T-helper 1 cell treated with Interleukin-12 subunit alpha and Interleukin-12 subunit beta and Interleukin-4 antibody, amounts not matched to agents 30 μg/mL and 1 μg/mL, for 36 hours (primary cell): ENCODE measurements at regions not wholly inside any gene's neighbourhood (a gene's known extent, or its start where the extent isn't known, plus 50 kb on each side); places are given as distances from the start of the nearest gene placed in this dataset.

Source experiments
- H3K27ac Mint-ChIP-seq: one replicate; pipeline ENCODE4 v1.8.0; 2021; ENCODE audit warnings: mild to moderate bottlenecking, mixed read lengths
- H3K27me3 Mint-ChIP-seq: one replicate; pipeline ENCODE4 v1.8.0; 2021; ENCODE audit warnings: low read depth, mixed read lengths
- H3K36me3 Mint-ChIP-seq: one replicate; pipeline ENCODE4 v1.8.0; 2021; ENCODE audit warnings: low read depth, mixed read lengths
- H3K4me1 Mint-ChIP-seq: one replicate; pipeline ENCODE4 v1.8.0; 2021; ENCODE audit warnings: low read depth, mixed read lengths
- H3K4me3 Mint-ChIP-seq: one replicate; pipeline ENCODE4 v1.8.0; 2021; ENCODE audit warnings: mild to moderate bottlenecking, moderate library complexity, mixed read lengths
- H3K9me3 Mint-ChIP-seq: one replicate; pipeline ENCODE4 v1.8.0; 2021; ENCODE audit warnings: mixed read lengths

DNA sequence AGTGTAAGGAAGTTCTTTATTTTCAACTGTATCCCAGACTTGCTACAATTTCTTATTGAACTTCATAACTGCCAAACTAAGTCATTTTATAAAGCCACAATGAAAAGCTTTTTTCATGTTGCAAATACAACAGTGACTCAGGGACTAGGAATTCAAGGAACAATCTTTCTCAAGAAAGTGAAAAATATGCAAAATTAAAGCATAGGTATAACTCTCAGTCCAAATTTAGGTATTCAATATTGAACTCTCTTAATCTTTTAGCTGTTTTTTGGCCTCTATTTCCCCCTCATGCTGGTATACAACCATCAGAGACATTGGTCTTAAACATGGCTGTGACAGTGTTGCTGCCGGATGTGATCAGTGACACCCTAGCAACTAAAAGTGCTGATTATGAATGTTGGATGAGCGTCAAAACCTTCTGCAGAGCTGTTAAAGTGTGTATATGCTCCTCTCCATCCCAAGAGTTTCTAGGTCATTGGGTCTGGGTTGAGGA is 476.9 kb downstream of the ZNF385D start:
- Mint-ChIP-seq H3K27me3 (no peaks in the 10 kb centered on the region), H3K9me3 (peaks cover 14% of the 10 kb centered on the region), H3K4me3 (no peak overlapping the region), H3K36me3 (no peaks in the 10 kb centered on the region), H3K4me1 (no peaks in the 10 kb centered on the region), H3K27ac (no peak overlapping the region)

DNA sequence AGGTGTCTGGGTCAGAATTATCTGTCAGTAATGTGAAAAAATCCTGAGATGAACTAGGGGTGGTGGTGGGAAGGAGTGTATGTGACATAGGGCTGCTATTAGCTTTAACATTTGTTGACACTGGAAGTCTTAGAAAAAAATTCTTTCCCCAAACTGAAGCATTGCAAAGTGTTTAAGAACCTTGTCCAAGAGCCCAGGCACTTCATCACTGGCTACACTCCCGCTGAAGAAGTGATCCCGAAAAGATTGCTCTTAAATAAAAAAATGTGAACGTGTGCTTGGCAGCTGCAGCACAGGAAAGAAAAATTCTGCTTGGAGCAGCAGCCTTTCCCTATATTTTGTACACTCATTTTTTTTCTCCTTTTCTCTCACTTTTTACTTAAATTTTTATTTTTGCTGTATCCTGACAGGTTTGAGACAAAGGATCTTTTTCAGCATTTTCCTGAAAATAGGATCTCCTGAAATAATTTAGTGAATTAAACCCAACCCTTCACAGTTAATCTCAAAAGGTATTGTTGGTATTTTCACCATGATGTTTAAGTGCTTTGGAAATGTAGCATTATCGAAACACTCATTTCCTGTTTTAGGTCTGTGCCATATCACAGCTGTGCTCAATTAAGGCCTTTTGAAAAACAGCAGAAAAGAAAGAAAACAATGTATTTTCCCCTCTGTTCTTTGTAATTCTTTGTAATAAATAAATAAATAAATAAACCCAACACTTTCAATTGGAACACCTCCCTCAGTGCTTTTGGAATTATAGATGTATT is 477.6 kb downstream of the ZNF385D start:
- no peaks in the 10 kb centered on the region for H3K4me1 Mint-ChIP-seq
- no peak overlapping the region for H3K27ac Mint-ChIP-seq
- H3K36me3 Mint-ChIP-seq: no peaks in the 10 kb centered on the region
- H3K4me3 Mint-ChIP-seq: no peak overlapping the region
- H3K9me3 Mint-ChIP-seq: peaks cover 20% of the 10 kb centered on the region
- no peaks in the 10 kb centered on the region for H3K27me3 Mint-ChIP-seq

DNA sequence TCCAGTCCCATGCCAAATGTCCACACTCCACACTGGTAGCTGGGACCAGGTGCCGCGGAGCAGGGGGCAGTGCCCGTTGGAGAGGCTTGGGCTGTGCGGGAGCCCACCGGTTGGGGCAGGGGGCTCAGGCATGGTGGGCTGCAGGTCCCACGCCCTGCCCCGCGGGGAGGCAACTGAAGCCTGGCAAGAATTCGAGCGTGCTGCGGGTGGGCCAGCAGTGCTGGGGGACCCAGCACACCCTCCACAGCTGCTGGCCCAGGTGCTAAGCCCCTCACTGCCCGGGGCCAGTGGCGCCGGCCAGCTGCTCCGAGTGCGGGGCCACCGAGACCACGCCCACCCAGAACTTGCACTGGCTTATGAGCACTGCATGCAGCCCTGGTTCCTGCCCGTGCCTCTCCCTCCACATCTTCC is 479.4 kb downstream of the ZNF385D start:
- Mint-ChIP-seq H3K4me1 (no peaks in the 10 kb centered on the region), H3K36me3 (no peaks in the 10 kb centered on the region), H3K9me3 (peaks cover 24% of the 10 kb centered on the region), H3K27ac (no peak overlapping the region), H3K27me3 (no peaks in the 10 kb centered on the region), H3K4me3 (no peak overlapping the region)

DNA sequence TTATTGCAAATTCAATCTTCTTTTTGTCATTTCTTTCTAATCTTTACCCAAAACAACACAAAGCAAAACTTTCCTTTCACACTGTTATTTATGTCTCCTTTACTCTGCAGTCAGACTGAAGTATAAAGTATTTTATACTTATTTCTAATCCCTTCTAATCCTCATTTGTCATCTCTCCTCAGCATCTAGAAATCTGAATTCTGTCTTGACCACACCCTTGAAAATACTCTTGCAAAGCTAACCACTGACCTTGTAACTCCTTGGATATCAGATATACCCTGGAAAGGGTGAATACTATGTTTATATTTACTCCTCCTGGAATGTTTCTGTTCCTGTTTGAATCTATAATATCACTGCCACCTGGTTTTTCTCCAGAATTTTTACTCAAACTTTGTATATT is 481.1 kb downstream of the ZNF385D start:
- Mint-ChIP-seq H3K4me1 (no peaks in the 10 kb centered on the region), H3K4me3 (no peak overlapping the region), H3K36me3 (no peaks in the 10 kb centered on the region), H3K27me3 (no peaks in the 10 kb centered on the region), H3K9me3 (peaks cover 18% of the 10 kb centered on the region), H3K27ac (no peak overlapping the region)

DNA sequence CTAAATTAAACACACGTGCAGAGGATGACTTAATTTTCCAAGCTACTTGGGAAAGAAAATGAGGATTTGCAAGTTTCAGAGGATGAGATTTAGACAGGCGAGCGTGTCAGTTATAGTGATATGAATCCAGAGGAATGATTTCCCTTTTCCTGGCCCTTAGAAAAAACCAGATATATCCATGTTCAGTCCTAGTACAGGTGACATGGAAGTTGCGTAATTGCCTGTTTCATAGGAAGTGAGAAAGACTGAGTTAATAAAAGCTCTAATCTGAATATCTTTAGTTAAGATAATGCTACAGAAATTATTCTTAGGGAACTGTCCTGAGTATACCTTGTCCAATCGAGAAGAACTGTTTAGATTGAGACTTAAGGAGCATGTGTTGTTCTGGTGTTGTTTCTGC is 490.5 kb downstream of the ZNF385D start:
- Mint-ChIP-seq H3K27ac (no peak overlapping the region), H3K9me3 (peaks cover 14% of the 10 kb centered on the region), H3K4me3 (no peak overlapping the region), H3K36me3 (no peaks in the 10 kb centered on the region), H3K27me3 (no peaks in the 10 kb centered on the region), H3K4me1 (no peaks in the 10 kb centered on the region)

DNA sequence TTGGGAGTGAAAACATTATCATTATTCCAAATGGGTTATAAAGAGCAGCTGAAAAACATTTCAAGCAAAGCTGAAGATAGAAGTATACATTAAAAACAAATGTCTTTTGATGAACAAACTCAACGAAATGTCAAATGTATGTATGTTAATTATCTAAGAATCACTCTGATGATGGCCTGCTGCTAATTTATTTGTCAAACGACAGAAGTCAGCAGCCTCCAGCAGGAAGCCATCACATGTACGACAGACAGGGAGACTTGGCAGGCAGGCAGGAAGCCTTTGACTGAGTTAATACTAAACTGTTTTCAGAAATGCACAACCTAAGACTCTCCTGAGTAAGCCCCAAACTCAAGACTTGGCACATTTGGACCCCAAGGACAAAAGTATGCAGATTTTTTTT is 491.1 kb downstream of the ZNF385D start:
- Mint-ChIP-seq H3K4me3 (no peak overlapping the region), H3K36me3 (no peaks in the 10 kb centered on the region), H3K27me3 (no peaks in the 10 kb centered on the region), H3K27ac (no peak overlapping the region), H3K9me3 (peaks cover 15% of the 10 kb centered on the region), H3K4me1 (no peaks in the 10 kb centered on the region)

DNA sequence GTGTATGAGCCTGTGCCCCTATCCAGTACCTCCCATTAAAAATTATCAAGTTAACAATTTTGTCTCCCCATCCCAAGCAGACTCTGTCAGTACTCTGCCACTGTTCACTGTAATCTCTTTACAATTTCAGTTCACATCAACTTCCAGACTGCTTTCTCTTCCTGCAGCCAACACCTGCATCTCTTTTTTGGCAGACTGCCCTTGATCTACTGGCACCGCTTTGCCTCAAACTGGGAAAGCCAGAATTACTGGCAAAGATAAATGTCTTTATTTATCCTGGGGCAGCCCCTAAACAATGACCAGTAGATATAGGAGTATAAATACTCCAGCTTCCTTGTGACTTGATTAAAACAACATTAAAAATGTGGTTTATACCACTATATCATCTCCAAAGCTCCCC is 494.1 kb downstream of the ZNF385D start:
- H3K27ac Mint-ChIP-seq: no peak overlapping the region
- H3K36me3 Mint-ChIP-seq: no peaks in the 10 kb centered on the region
- H3K4me1 Mint-ChIP-seq: no peaks in the 10 kb centered on the region
- no peaks in the 10 kb centered on the region for H3K27me3 Mint-ChIP-seq
- H3K9me3 Mint-ChIP-seq: peaks cover 9% of the 10 kb centered on the region
- no peak overlapping the region for H3K4me3 Mint-ChIP-seq

DNA sequence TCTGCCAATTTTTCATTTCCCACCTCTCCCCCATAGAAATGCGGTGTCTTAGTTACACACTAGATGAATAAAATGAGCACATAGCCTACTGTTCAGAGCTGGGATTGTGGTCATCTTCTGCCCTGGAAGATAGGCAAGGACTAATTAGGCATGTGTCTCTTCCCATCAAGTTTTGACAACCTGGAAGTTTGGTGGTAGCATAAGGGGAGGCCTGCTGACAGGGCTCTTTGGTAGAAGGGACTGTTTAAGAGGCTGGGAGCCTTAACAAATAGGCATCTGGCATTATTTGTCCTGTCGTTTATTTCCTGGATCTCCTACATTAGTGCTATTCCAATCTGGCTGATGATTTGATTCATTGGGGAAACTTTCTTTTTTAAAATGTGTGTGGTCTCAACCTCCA is 512.3 kb downstream of the ZNF385D start:
- Mint-ChIP-seq H3K4me1 (no peaks in the 10 kb centered on the region), H3K27ac (no peak overlapping the region), H3K9me3 (peaks cover under 1% of the 10 kb centered on the region), H3K27me3 (no peaks in the 10 kb centered on the region), H3K4me3 (no peak overlapping the region), H3K36me3 (no peaks in the 10 kb centered on the region)

DNA sequence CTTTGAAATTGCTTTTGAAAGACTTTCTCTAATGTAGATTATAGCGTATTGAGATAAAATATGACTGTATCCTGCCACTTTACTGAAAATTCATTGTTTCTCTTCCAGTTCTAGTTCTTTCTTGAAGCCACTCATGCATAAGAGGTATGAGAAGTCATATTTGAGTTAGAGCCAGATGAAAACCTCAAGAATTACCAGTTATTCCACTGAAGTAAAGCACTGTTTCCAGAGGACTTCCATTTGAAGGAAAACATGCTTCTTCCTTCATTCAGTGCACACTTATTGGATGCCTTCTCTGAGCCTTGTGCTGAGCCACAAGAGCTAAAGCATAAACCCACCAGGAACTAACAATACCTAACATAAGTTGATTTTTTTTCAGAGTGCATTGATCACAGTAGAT is 513.4 kb downstream of the ZNF385D start:
- Mint-ChIP-seq H3K4me1 (no peaks in the 10 kb centered on the region), H3K27me3 (no peaks in the 10 kb centered on the region), H3K27ac (no peak overlapping the region), H3K9me3 (no peaks in the 10 kb centered on the region), H3K36me3 (no peaks in the 10 kb centered on the region), H3K4me3 (no peak overlapping the region)

DNA sequence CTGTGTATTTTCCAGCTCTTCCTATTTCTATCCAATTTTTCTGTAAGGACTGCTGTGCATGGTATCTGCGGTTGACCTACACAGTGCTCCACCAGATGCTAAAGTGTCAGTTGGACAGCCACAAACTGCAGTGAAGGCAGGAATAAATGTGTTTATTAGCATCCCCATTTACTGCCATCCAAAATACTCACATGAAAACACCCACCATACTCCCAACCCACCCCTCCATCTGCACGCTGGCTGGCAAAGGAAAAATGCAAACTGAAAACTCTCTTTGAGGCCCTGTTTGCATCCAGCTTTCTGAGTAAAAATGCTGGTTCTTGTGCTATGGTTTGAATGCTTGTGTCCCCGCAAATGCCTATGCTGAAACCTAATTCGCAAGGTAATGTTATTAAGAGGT is 515.5 kb downstream of the ZNF385D start:
- no peaks in the 10 kb centered on the region for H3K4me1 Mint-ChIP-seq
- no peak overlapping the region for H3K4me3 Mint-ChIP-seq
- no peaks in the 10 kb centered on the region for H3K9me3 Mint-ChIP-seq
- no peaks in the 10 kb centered on the region for H3K36me3 Mint-ChIP-seq
- no peak overlapping the region for H3K27ac Mint-ChIP-seq
- no peaks in the 10 kb centered on the region for H3K27me3 Mint-ChIP-seq

DNA sequence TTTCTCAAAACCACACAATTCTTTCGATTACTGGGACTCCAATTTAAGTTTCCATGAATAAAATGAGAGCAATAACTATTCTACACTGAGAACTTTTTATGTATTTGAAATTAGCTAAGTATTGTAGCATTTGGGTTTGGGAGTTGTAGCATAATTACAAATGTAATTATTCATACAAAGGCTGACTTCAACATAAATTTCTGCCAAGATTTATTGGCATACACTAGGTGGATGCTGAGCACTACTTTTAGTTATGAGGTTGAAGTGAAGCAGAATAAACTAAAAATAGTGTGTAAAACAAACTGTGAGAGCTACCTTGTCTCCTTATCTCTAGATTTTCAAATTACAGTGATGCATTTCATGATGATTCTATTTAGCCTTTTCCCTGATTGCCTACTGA is 516.1 kb downstream of the ZNF385D start:
- Mint-ChIP-seq H3K9me3 (no peaks in the 10 kb centered on the region), H3K4me3 (no peak overlapping the region), H3K36me3 (no peaks in the 10 kb centered on the region), H3K27me3 (no peaks in the 10 kb centered on the region), H3K4me1 (no peaks in the 10 kb centered on the region), H3K27ac (no peak overlapping the region)

DNA sequence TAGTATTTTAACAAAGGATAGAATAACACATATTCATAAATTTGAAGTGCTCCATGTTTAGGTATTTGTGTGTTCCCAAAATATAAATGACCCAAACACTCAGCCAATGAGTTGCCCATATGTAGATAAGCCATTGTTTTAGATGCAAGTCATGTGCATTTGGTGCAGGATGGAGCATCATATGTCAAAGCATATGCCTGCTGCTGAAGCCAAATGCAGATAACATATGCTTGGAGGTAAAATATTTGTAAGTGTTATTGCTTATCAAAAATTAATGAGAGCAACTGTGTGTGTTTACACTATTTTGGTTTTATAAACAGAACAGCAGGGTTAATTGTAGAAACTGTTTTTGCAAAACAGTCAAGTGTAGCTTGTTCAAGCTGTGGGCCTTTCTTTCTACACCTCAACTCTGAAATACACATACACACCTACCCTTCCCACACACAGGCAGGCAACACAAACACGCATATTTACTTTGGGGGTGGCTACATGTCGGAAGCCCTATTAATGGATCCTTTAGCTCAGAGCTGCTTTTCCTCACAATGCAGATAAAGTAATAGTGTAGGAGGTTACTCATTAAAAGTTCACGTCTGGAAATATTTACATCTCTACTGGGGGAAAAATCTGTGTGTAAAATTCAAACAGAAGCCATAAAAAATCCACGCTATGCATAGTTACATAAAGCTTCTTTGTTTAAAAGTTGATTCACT is 521.4 kb downstream of the ZNF385D start:
- H3K9me3 Mint-ChIP-seq: no peaks in the 10 kb centered on the region
- no peaks in the 10 kb centered on the region for H3K36me3 Mint-ChIP-seq
- H3K4me3 Mint-ChIP-seq: no peak overlapping the region
- H3K4me1 Mint-ChIP-seq: no peaks in the 10 kb centered on the region
- no peaks in the 10 kb centered on the region for H3K27me3 Mint-ChIP-seq
- H3K27ac Mint-ChIP-seq: no peak overlapping the region

DNA sequence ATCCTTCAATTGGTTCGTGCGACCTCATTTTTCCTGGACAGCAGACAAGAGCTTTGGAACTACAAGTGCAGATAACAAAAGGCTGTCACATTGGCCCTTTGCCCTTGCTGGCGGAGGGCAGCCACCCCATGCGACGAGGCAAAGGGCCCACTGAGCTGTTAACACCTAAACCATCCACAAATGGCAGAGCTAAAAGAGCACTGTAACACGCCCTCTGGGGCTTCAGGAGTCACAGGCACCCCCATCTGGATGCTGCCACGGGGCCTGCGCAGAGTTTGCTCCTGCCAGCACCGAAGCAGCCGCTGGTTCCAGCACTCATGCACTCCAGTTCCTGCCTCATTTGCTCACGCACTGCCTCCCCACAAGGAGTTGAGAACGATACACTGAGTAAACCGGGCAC is 524.9 kb downstream of the ZNF385D start:
- H3K27ac Mint-ChIP-seq: no peak overlapping the region
- H3K27me3 Mint-ChIP-seq: no peaks in the 10 kb centered on the region
- H3K4me3 Mint-ChIP-seq: no peak overlapping the region
- H3K9me3 Mint-ChIP-seq: no peaks in the 10 kb centered on the region
- no peaks in the 10 kb centered on the region for H3K36me3 Mint-ChIP-seq
- no peaks in the 10 kb centered on the region for H3K4me1 Mint-ChIP-seq

DNA sequence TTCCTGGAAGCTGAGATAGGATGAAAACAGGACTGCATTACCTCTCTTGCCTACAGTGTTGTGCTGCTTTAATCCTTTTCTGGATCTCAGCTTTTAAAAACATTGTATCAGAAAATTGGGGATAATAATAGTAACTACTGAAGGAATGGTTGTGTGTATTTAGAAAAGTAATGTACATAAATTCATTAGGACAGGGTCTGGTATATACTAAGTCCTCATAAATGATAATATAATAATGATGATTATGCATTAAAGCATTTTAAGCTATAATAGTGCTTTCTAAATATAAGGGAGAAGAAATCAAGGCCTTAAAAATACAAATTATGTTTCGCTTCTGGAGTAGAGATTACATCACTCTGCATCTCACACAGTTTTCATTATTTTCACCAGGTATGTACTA is 530.1 kb downstream of the ZNF385D start:
- H3K27me3 Mint-ChIP-seq: no peaks in the 10 kb centered on the region
- H3K27ac Mint-ChIP-seq: no peak overlapping the region
- H3K9me3 Mint-ChIP-seq: peaks cover 18% of the 10 kb centered on the region
- no peaks in the 10 kb centered on the region for H3K4me1 Mint-ChIP-seq
- no peaks in the 10 kb centered on the region for H3K36me3 Mint-ChIP-seq
- no peak overlapping the region for H3K4me3 Mint-ChIP-seq

DNA sequence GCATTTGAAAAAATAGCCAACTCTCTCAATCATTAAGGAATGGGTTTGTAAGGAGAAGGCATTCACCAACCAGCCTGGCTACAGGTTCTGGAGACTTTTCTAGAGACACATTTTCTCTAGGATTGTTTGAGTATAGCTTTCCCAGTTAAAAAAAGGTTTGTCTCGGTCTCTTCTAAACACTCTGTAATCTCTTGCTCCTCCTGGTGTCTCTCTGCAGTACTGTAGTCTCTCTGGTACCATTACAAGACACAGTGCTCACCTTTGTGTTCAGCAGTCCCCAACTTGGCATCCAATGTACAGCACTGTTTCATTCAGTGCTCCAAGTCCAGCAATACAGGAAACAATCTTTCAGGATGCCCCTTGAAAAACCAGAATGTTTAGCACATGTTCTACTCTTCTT is 534.4 kb downstream of the ZNF385D start:
- Mint-ChIP-seq H3K4me3 (no peak overlapping the region), H3K27ac (no peak overlapping the region), H3K27me3 (no peaks in the 10 kb centered on the region), H3K9me3 (peaks cover 25% of the 10 kb centered on the region), H3K4me1 (no peaks in the 10 kb centered on the region), H3K36me3 (no peaks in the 10 kb centered on the region)
